ENCODE measurements at regions not wholly inside any gene's neighbourhood (a gene's known extent, or its start where the extent isn't known, plus 50 kb on each side); places are given as distances from the start of the nearest gene placed in this dataset.

DNA sequence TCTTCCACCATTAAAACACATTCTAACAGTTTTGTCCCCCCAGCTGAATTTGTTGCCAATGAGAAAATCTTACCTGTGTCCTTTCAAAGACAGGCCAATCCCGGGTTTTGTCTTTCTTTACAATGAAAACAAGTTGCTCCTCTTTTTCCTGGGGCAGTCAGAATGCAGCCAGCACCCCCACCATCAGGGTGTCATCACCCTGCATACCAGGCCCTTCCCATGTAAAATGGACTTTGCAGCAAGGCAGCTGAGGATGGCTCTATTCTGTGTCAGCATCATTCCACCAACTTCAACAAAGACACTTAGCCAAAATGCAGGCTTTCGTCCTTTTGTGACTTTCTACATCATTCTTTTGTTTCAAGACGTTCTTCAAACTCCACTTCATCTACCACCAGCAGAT, 490.9 kb downstream of the OCA2 start:
- DNase-seq = no peak

DNA sequence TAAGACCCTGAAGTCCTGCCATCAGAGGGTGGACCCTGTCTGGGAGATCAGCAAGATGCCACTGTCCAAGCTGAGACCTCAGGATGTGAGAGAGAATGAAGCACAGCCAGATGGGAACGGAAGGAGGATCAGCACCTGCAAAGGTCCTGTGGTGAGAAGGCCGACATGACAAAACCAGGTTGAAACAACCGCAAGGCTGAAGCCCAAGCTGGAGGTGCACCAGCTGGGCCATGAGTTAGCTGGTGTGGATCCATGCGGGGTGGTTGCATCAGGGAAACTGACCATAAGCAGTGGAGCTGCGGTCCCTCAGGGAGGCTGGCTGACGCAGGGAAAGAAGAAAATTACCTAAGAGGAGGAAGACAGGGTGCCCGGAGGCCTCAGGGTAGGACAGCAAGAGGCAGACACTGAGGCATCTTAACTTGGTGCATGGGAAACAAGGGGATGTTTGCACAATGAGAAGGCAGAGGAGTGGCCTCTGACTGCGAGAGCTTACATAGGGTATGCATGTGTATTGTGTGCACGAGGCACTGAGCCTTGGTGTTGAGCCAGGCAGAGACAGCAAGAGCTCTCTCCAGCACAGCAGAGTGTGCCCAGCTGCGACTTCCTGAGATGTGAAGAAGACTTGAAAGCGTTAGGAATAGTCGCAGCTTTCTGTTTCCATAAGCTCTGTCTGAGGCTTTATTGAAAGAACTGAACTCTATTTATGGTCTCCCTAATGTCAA, 497.7 kb downstream of the OCA2 start:
- no peak for DNase-seq

DNA sequence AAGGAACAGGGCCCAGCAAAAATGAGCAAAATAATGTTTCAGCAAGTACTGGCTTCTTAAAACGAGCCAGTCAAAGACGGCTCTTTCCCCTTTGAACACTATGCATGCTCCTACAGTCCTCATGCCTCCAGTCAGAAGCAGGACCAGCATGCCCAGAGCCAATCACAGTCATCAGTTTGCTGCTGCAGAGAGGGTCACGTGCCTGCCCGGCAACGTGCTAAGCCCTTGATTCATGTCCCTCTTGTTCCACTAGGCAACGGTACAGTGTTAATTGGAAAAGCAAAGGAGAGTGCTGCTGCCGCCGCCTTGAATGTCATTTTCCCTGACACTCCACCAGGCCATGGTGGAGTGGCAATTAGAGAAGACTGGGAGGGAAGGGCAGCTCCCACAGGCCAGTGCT, 500.1 kb downstream of the OCA2 start:
- no peak for DNase-seq

DNA sequence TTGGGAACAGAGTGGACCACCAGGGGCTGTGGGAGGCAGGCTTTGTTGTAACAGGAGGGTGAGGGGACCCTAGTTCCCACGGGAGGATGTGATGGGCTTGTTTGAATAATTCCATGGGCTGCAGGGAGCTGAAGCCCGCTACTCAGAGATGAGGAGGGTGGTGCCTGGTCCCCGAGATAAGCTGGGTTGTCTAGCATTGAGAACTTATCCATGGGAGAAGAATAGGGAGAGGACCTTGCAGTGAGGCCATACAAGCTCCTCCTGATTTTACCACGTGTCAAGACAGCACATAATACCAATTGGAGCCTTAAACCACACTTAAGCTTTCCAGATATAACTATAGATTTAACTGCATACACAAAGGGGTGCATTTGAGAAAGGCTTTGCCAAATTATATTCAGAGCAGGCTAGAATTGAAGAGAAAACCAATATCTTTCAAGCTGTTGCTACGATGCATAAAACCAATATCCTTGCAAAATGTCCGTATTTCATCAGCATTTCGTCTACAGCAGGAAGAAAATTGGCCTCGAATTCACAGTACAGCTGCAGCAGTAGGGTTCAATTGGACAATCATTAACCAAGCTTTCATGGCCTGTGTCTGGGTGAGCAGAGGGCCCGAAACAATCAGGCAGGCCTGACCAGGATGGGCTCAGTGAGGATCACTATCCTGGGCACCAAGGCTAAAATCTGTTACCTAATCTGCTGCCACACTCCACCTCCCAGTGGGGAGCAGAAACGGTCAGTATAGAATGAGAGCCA, 500.7 kb downstream of the OCA2 start:
- no peak for DNase-seq

DNA sequence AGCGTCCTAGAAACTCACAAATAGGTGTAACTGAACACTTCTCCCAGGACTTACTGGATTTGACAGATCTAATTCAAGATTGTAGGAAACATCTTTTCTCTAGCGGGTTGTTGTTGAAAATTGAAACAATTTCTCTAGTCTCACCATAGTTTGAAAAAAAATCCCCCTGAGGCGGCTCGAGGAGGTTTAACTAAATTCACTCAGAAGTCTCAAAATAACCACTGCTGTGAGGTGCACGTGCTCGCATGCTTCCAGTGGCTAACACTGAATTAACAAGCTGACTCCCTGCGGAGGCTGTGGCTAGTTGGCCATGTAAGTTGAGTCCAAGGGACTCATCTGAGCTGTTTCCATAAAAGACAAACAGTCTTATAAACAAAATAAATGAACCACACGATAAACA, 503.9 kb downstream of the OCA2 start:
- no peak for DNase-seq

DNA sequence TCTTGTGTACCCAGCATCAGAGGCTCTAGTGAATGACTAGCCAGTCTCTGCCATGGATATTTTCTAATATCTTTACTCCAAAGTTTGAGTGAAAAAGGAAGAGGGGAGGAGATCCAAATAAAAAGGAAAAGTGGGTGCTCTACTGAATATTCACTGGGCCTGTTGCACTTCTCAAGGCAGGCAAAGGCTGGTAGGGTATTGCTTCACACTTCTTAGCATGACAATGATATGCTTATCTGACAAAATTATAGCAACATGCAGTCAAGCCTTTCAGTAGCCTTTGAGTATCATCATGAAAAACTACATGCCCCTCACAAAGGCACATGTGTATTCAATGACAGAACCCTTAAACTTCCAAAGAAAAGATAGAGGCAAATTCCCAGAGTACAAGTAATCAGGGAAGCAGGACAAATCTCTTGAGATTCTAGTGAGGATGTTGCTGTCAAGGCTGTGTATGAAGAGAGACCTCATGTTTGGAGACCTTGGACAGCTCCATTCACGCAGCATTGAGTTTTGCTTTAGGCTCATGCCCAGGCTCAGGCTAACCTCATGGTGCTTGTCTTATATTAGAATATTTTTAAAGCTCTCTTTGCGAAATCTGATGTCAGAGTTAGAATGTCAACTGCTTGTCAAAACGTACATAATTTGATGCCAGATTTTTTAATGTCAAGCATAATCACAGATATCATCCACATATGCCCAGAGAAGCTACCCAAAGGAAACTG, 506.9 kb downstream of the OCA2 start:
- no peak for DNase-seq

All from cerebellar nuclear complex (tissue), 1 donor.